ENCODE measurements at regions not wholly inside any gene's neighbourhood (a gene's known extent, or its start where the extent isn't known, plus 50 kb on each side); places are given as distances from the start of the nearest gene placed in this dataset.
A peak's percentile ranks its signal among the peaks of the same experiment; 100 is the strongest.

DNA sequence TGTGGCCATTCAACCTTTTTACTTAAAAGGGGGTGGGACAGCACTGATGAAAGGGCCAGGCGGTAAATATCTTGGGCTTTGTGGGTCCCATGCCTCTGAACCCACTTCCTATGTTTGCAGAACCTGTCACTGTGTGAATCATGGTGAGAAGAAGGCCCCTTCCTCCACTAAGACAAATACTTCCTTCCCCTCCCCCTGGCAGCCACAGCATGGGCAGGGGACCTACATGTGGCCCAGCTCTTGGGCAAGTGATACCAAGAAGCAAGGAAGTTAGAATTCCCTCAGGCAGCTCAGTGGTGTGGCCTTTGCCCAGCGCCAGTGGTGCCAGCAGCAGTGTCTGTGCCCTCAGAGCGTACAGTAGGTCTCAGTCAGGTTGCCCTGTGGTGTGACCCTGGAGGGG, 168.6 kb downstream of the TRIM33 start:
- no peak for DNase-seq (ENCODE audit: low read depth)

DNA sequence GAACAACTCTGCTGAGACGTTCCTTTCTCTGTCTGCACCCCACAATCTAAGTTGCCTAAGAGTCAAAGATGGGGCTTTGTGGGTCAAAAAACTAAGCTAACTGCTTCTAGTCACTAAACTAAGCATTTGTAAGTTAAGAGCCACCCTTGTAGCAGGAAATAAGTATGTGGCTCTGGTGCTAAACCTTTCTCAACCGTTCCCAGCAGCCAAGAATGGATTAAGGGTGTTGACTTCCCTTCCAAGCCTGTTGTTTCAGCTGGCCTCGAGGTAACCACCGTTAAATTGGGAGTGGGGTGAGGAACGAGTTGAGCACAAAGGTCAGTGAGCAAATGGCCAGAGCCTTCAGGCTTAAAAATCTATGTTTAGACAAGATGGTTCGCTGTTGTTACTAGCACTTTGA, 169.1 kb downstream of the TRIM33 start:
- peak; percentile 32 for DNase-seq (ENCODE audit: low read depth)

DNA sequence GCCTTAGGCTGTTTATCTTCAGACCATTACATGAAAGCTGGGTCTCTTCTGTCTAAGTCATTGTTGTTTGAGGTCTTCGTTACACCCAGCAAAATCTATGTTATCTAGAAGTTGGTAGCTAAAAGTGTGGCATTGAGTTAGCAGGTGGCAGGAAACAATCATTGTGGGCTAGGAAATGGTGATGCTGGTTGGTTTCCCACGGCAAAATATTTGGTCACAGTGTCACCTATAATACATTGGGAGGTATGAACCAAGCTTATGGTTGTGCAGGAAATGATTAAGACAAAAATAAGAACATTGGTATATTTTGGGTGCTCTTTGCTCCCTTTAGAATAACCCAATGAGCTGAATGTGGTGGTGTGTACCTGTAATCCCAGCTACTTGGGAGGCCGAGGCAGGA, 169.7 kb downstream of the TRIM33 start:
- DNase-seq (ENCODE audit: low read depth): no peak

GRCh38 chr1:114340892-114341291, 170.1 kb downstream of the TRIM33 start:
- DNase-seq (ENCODE audit: low read depth): no peak

- no peak for DNase-seq (ENCODE audit: low read depth)
Observed at GRCh38 chr1:114339379-114339778, 171.6 kb downstream of the TRIM33 start.

GRCh38 chr1:114338191-114338890, 172.7 kb downstream of the TRIM33 start:
- DNase-seq (ENCODE audit: low read depth): no peak

GRCh38 chr1:114337417-114337816, 173.6 kb downstream of the TRIM33 start:
- DNase-seq (ENCODE audit: low read depth): no peak

GRCh38 chr1:114336360-114336759, 174.6 kb downstream of the TRIM33 start:
- no peak for DNase-seq (ENCODE audit: low read depth)

GRCh38 chr1:114335273-114335672, 175.7 kb downstream of the TRIM33 start:
- no peak for DNase-seq (ENCODE audit: low read depth)

GRCh38 chr1:114334297-114334696, 176.7 kb downstream of the TRIM33 start:
- DNase-seq (ENCODE audit: low read depth): no peak

DNA sequence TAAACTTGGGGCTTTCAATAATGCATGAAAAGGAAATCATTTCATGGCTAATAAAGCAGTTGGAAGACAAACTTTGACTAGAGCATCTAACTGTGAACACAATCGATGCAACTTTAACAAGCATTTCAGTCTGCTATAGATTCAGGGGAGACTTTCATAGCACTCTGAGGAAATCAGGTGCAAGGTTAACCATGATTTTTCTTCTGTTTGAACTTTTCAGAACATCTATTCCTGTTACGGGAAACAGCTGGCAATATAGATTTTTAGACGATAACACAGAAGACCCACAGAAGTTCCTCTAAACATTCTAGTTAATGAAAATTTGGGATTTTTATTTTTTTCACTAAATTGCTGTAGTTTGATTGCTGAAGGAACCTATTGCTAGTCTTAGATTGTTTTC, 177.3 kb downstream of the TRIM33 start:
- no peak for DNase-seq (ENCODE audit: low read depth)

DNA sequence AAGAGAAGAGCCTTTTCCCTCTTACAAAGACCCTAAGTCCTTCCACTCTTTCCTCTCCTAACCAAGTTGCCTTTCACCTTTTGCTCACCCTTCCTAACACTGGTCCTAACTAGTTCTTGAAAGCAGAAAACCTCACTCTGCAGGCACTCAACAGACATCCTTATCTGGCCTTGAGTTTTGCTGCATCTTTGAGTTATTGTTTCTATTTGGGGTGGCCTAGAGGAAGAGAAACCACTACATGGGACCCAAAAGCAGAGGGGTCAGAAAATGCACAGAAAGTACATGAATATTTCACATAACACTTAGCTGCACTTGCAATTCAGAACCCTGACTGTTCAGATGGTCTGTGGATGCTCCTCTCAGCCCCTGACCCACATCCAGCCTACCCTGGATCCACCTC, 178.3 kb upstream of the SYT6 start:
- DNase-seq (ENCODE audit: low read depth): no peak

DNA sequence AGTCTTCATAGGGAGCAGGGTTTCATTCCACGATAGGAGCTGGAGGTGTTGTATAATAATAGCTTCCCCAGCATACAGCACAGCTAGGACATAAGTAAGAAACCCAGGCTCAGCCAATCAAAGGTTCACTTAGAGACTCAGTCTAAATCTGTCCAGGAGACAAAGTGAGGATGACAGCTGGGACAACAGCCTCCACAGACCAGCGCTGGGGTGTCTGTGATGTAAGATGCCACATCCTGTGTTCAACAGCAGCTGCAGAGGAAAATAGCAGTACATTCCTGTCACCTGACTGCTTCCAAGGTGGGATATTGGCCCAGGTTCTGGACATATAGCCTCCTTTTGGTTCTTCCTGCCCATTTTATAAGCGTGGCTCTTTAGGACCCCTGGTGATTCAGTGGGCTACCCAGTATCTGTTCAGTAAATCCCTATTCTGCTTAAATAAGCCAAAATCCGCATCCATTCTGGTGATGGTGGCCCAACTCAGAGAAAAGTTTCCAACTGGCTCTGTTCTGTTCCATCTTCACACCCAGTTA, 176.8 kb upstream of the SYT6 start:
- no peak for DNase-seq (ENCODE audit: low read depth)

GRCh38 chr1:114328361-114328904, 174.8 kb upstream of the SYT6 start:
- no peak for DNase-seq (ENCODE audit: low read depth)

- no peak for DNase-seq (ENCODE audit: low read depth)
Observed at GRCh38 chr1:114324662-114324965, 170.9 kb upstream of the SYT6 start.

GRCh38 chr1:114323959-114324661, 170.4 kb upstream of the SYT6 start:
- no peak for DNase-seq (ENCODE audit: low read depth)

- DNase-seq (ENCODE audit: low read depth): no peak
Observed at GRCh38 chr1:114322734-114323133, 169.1 kb upstream of the SYT6 start.

DNA sequence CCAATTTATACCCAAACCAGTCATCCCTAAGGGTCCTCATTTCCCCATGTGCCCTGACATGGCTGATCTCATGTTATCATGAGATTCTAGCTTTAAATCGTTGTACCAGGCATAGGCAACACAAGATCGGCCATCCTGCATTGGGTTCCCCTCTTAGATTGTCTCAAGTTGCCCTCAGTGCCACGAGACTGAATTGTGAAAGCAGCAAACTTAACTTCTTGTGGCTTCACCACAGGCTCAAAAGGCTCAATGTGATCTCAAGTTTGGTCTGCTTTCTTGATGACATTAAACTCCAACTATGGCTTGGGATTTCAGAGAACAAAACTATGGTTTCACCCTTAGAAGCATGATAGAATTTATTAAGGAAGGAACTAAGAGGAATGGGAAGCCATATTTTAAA, 168.5 kb upstream of the SYT6 start:
- DNase-seq (ENCODE audit: low read depth): no peak

GRCh38 chr1:114320586-114320985, 166.9 kb upstream of the SYT6 start:
- DNase-seq (ENCODE audit: low read depth): peak; percentile 88

GRCh38 chr1:114319418-114319817, 165.7 kb upstream of the SYT6 start:
- peak; percentile 55 for DNase-seq (ENCODE audit: low read depth)

DNA sequence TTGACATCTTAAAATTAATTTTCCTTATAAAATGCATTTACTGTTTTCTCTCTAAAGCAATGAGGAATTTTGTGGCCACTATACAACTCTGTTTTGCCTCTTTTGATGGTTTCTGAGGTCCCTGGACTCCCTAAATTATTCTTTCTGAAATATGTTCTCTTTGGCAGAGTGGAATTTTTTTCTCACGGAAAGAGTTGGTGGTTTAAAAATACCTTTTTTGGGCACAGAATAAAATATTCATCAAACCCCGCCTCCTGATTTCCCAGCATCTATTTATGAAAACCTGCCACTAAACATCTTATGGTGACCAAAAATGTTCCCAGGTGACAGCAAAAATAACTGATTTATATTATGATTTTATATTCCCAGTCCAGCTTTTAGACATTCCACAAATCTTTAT, 165.3 kb upstream of the SYT6 start:
- DNase-seq (ENCODE audit: low read depth): no peak

GRCh38 chr1:114316204-114316603, 162.5 kb upstream of the SYT6 start:
- no peak for DNase-seq (ENCODE audit: low read depth)

- DNase-seq (ENCODE audit: low read depth): no peak
Observed at GRCh38 chr1:114315631-114316030, 162.0 kb upstream of the SYT6 start.
